HG02678 (cell line): ENCODE measurements at regions not wholly inside any gene's neighbourhood (a gene's known extent, or its start where the extent isn't known, plus 50 kb on each side); places are given as distances from the start of the nearest gene placed in this dataset.

Experiments used
- ATAC-seq: cut with Tn5 transposase; IDR thresholded peaks from one replicate; pipeline ENCODE4 v1.9.1; 2021; ENCODE audit warnings: mild to moderate bottlenecking, moderate library complexity; ENCODE audit not compliant: unreplicated experiment

DNA sequence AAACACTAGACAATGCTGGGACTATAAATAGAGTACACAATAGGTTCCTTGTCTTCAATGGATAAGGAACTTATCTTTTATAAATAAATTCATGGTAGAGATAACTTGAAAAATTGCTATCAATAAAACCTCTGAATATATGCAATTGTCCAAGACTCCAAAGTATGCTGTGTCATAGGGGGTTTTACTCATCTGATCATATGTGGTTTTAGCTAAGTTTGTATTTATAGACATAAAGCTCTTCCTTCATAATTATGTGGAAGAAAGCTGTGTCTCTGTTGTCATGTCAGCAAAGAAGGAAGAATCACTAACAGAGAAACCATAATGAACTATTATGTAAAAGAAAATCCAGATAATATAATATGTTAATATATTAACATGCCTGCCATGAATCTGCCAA lies 111.5 kb upstream of the ATXN7L3B start:
- no peak for ATAC-seq

DNA sequence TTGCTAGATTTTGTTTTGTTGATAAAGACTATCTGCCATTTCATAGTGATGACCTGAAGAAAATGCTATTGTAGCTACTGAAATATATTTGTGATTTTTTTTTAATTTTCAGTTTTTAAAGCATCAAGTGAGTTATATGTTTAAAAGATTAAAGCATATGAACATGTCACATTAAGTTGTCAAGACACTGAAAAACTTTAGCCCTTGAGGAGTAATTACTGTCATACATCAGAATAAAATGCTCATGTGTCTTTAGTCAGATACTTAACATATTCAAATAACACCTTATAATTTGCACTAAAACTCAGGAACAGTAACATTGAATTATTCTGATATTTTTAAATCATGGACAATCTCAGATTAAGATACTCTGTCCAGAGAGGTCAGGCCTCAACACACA lies 108.1 kb upstream of the ATXN7L3B start:
- ATAC-seq: no peak

DNA sequence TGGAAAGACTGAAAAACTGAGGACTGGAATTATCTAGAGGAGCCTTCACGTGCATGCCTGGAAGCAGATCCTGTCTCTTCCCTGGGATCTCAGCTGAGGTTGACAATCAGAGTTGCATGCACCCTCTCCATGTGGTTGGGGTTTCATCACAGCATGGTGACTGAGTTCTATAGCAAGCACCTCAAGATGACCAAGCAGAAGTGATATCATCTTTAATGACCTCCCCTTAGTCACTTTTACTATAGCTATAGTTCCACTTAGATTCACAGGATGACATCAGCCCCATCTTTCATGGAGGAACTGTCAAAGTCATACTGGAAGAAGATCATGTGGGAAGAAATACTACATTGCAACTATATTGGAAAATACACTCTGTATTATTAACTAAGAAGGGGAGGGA lies 105.8 kb upstream of the ATXN7L3B start:
- ATAC-seq: no peak

- no peak for ATAC-seq
Observed at GRCh38 chr12:74440469-74440868, 97.2 kb upstream of the ATXN7L3B start.

- no peak for ATAC-seq
Observed at GRCh38 chr12:74441872-74442271, 95.8 kb upstream of the ATXN7L3B start.

GRCh38 chr12:74446466-74446865 lies 91.2 kb upstream of the ATXN7L3B start:
- no peak for ATAC-seq

- ATAC-seq: no peak
Observed at GRCh38 chr12:74449872-74450271, 87.8 kb upstream of the ATXN7L3B start.

GRCh38 chr12:74454109-74454508 lies 83.5 kb upstream of the ATXN7L3B start:
- no peak for ATAC-seq

DNA sequence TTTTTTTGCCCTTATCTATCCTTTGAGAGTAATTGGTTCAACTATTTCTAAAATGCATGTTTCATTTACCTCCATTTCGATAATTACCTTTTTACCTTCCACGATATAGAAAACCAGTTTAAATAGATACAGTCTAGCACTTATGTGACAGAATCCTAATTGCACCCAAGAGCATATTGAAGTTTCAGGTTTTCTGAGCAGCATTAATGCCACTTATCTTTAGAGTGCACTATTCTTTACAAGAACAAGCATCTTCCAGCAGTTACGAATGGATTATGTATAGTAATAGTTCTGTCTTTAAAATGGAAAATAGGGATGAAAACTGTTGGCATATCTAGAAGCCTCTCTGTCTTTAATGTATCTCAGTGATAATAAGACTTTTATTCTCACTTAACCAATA lies 82.2 kb upstream of the ATXN7L3B start:
- no peak for ATAC-seq

- no peak for ATAC-seq
Observed at GRCh38 chr12:74456431-74456830, 81.2 kb upstream of the ATXN7L3B start.

- no peak for ATAC-seq
Observed at GRCh38 chr12:74468401-74468800, 69.2 kb upstream of the ATXN7L3B start.

GRCh38 chr12:74476234-74476633 lies 61.4 kb upstream of the ATXN7L3B start:
- no peak for ATAC-seq

- ATAC-seq: no peak
Observed at GRCh38 chr12:74481078-74481477, 56.6 kb upstream of the ATXN7L3B start.

DNA sequence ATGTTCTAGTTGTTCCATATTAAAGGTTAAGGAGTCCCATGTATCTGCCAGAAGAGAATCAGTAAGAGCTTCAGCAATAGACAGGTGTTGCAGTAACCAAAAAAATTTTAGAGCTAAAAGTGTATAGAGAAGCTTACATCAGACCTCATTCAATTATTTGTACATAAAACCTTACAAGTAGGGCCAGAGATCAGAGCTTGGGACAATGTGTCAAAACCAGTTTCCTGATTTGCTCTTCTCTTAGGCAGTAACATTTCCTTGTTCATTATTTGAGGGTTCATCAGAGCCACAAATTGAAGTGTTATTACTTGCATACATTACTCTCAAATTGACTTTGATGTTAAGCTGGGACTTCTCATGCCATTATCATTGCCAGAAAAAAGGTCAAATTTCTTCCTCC lies 55.5 kb upstream of the ATXN7L3B start:
- ATAC-seq: no peak

GRCh38 chr12:74483057-74483456 lies 54.6 kb upstream of the ATXN7L3B start:
- no peak for ATAC-seq
